HepG2 (cell line): ENCODE measurements at regions not wholly inside any gene's neighbourhood (a gene's known extent, or its start where the extent isn't known, plus 50 kb on each side); places are given as distances from the start of the nearest gene placed in this dataset.
"Not testable (repeated sequence)": the region's sequence is repeated elsewhere in the genome, so short reads cannot be mapped to it uniquely, and the experiment has no call there.

ENCODE experiments used
- ATAC-seq: fragments of 200-7000 bp; cut with Tn5 transposase; 3 replicates; pipeline ENCODE4 v1.9.1; 2020; ENCODE audit warnings: mild to moderate bottlenecking, moderate library complexity
- BruUV-seq: library from RNA; stranded (reverse); fragments of 400-500 nt; replicated peaks from 2 replicates; lab custom pipeline; 2021; lab: Mats Ljungman, UMichigan
- CTCF ChIA-PET: fragments of 300-600 bp; formaldehyde crosslinking; extraction: SDS; loops from one replicate; lab custom pipeline; 2021; ENCODE audit warnings: low total read pairs, inconsistent platforms, low intra/inter-chr PET ratio; lab: Yijun Ruan, JAX
- POLR2A ChIA-PET: fragments of 350-600 bp; sonication (Branson Sonifier 250); formaldehyde crosslinking; loops from one replicate; lab custom pipeline; 2020; ENCODE audit warnings: antibody characterized with exemption, inconsistent platforms; lab: Yijun Ruan, JAX
- DNase-seq: peaks from one replicate; pipeline ENCODE4 v3.0.0-alpha.2; 2015; ENCODE audit warnings: low spot score
- FAIRE-seq: peaks from 3 replicates; lab custom pipeline; 2011; peaks lifted over from hg19 to GRCh38; lab: Jason Lieb, UNC
- H2AFZ ChIP-seq: one replicate; pipeline ENCODE4 v1.6.1; 2011; ENCODE audit warnings: low read length, inconsistent platforms
- H3K27ac ChIP-seq: fragments of 300-600 bp; 3 replicates; pipeline ENCODE4 v1.8.0; 2011; ENCODE audit warnings: mixed run types, mild to moderate bottlenecking, mixed read lengths, low read length, inconsistent platforms; ENCODE audit not compliant: insufficient read depth; ENCODE audit errors: extremely low read length
- H3K27me3 ChIP-seq, 2 experiments: fragments of 200-600 bp in 1 of 2; 2 replicates in 1 of 2; 3 replicates in 1 of 2; pipeline versions ENCODE4 v1.6.0 to v1.8.0; 2011; ENCODE audit warnings: low read length in 2 of 2, mild to moderate bottlenecking in 2 of 2, moderate library complexity in 2 of 2, inconsistent platforms in 1 of 2; ENCODE audit not compliant: insufficient read depth in 2 of 2, control insufficient read depth in 1 of 2
- H3K36me3 ChIP-seq, 2 experiments: fragments of 200-600 bp in 1 of 2; replicated peaks in 1 of 2; 2 replicates in 1 of 2; 3 replicates in 1 of 2; pipeline versions ENCODE4 v1.5.1 to v1.8.0; 2011; ENCODE audit warnings: low read length in 2 of 2, inconsistent platforms in 1 of 2; ENCODE audit not compliant: insufficient read depth in 2 of 2, control insufficient read depth in 1 of 2
- H3K4me1 ChIP-seq: 2 replicates; pipeline ENCODE4 v1.5.1; 2012; ENCODE audit warnings: low read length, inconsistent platforms; ENCODE audit not compliant: insufficient read depth
- H3K4me2 ChIP-seq: 2 replicates; pipeline ENCODE4 v1.6.0; 2011; ENCODE audit warnings: low read depth, low read length, inconsistent platforms
- H3K4me3 ChIP-seq, 3 experiments: fragments of 200-600 bp in 1 of 3; sonication (generic), shearing (Covaris generic) in 1 of 3; replicated peaks in 1 of 3; 2 replicates each; pipeline ENCODE4 v1.5.1; 2011 to 2016; ENCODE audit warnings: low read length in 3 of 3, inconsistent platforms in 2 of 3, low read depth in 2 of 3, mild to moderate bottlenecking in 2 of 3, control low read depth in 1 of 3, mixed read lengths in 1 of 3; ENCODE audit not compliant: insufficient read depth in 1 of 3
- H3K79me2 ChIP-seq: one replicate; pipeline ENCODE4 v1.6.1; 2011; ENCODE audit warnings: low read length, inconsistent platforms; ENCODE audit not compliant: insufficient read depth
- H3K9ac ChIP-seq: 2 replicates; pipeline ENCODE4 v1.6.0; 2011; ENCODE audit warnings: mild to moderate bottlenecking, low read depth, low read length, inconsistent platforms; ENCODE audit not compliant: insufficient read depth
- H3K9me3 ChIP-seq: 2 replicates; pipeline ENCODE4 v1.5.1; 2012; ENCODE audit warnings: mild to moderate bottlenecking, low read length
- H4K20me1 ChIP-seq: 2 replicates; pipeline ENCODE4 v1.6.0; 2011; ENCODE audit warnings: inconsistent platforms, mild to moderate bottlenecking, low read length, moderate library complexity; ENCODE audit not compliant: insufficient read depth
- MTF2 ChIP-seq: sonication (generic); formaldehyde crosslinking; IDR thresholded peaks from 2 replicates; pipeline ENCODE4 v1.5.0; 2020; ENCODE audit warnings: missing genetic modification reagents, borderline replicate concordance
- NFE2L2 ChIP-seq: fragments of 150-350 bp; IDR thresholded peaks from 2 replicates; pipeline ENCODE4 v1.6.1; 2014; ENCODE audit warnings: low read length
- PRPF4 ChIP-seq: fragments of 200-400 bp; formaldehyde crosslinking; IDR thresholded peaks from 2 replicates; pipeline ENCODE4 v1.6.1; 2016; ENCODE audit warnings: low read length, low read depth; ENCODE audit not compliant: poor library complexity, severe bottlenecking
- ZNF33B ChIP-seq: sonication (generic); formaldehyde crosslinking; IDR thresholded peaks from 2 replicates; pipeline ENCODE4 v1.5.1; 2020; ENCODE audit warnings: mild to moderate bottlenecking, missing genetic modification reagents
- ZNF567 ChIP-seq: sonication (generic); formaldehyde crosslinking; IDR thresholded peaks from 2 replicates; pipeline ENCODE4 v1.8.1; 2023; ENCODE audit warnings: mild to moderate bottlenecking, missing genetic modification reagents, borderline replicate concordance
- WGBS: methylation state at CpG from one replicate; pipeline ENCODE4 v1.1.6; 2017; ENCODE audit warnings: low lambda C conversion rate; 5-methylcytosine and 5-hydroxymethylcytosine counted together
- in situ Hi-C: cut with HindIII; loops from 2 replicates; pipeline ENCODE4 v1.10.0; 2017; ENCODE audit warnings: low pct_unique_long_range_greater_than_20kb; ENCODE audit not compliant: extremely low pct_ligation_motif_present
- intact Hi-C: fragments of 100-400 bp; cut with micrococcal nuclease; formaldehyde crosslinking; loops from one replicate; pipeline ENCODE4 v1.10.0; 2022; ENCODE audit not compliant: unreplicated experiment
- TF ChIP-seq, protein P1 (sequence below): fragments of 450-650 bp; IDR thresholded peaks from 2 replicates; pipeline ENCODE4 v1.6.1; 2017

DNA sequence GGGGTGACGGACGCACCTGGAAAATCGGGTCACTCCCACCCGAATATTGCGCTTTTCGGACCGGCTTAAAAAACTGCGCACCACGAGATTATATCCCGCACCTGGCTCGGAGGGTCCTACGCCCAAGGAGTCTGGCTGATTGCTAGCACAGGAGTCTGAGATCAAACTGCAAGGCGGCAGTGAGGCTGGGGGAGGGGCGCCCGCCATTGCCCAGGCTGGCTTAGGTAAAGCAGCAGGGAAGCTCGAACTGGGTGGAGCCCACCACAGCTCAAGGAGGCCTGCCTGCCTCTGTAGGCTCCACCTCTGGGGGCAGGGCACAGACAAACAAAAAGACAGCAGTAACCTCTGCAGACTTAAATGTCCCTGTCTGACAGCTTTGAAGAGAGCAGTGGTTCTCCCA is 1760.6 kb upstream of the CDH9 start:
- H2AFZ ChIP-seq, DNase-seq, POLR2A ChIA-PET, H3K27ac ChIP-seq, H3K4me1 ChIP-seq, H3K9ac ChIP-seq, H3K4me3 ChIP-seq, H3K4me2 ChIP-seq, H3K27me3 ChIP-seq, H3K9me3 ChIP-seq, intact Hi-C loops, CTCF ChIA-PET, in situ Hi-C loops, H3K36me3 ChIP-seq, H3K79me2 ChIP-seq, FAIRE-seq, ATAC-seq, BruUV-seq, H4K20me1 ChIP-seq: not testable (repeated sequence)
- 72% methylated on average over 5 of the region's 16 CpGs for WGBS

DNA sequence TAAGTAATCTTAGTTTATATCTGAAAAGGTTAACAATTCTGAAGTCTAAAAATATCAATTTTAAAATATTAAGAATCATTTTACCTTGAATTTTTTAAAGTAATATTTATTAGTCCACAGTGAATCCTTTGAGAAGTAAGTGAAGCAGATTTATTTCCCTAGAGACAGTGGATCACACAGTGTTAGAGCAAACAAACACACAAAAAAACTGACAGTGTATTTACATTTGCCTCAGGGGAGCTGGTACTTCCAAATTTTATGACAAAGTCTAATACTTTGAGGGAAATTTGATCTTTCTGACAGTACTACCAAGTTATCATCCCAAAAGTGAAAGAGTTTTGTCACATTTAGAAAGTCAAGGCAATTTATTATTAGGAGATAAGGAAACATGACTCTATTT is 1750.6 kb upstream of the CDH9 start:
- POLR2A ChIA-PET = no interaction called here
- FAIRE-seq (no peak), ATAC-seq (no peak), DNase-seq (no peak)
- no peak overlapping the region for H3K4me3 ChIP-seq
- no TSS peak for BruUV-seq
- H4K20me1 ChIP-seq = no peaks in the 10 kb centered on the region
- no peak overlapping the region for H3K9ac ChIP-seq
- no peaks in the 10 kb centered on the region for H3K36me3 ChIP-seq
- CTCF ChIA-PET = no interaction called here
- H3K4me1 ChIP-seq = no peaks in the 10 kb centered on the region
- no peaks in the 10 kb centered on the region for H3K79me2 ChIP-seq
- no peaks in the 10 kb centered on the region for H3K27me3 ChIP-seq
- in situ Hi-C loops = no loop called here
- no peak overlapping the region for H2AFZ ChIP-seq
- TF ChIP-seq, protein P1, sequence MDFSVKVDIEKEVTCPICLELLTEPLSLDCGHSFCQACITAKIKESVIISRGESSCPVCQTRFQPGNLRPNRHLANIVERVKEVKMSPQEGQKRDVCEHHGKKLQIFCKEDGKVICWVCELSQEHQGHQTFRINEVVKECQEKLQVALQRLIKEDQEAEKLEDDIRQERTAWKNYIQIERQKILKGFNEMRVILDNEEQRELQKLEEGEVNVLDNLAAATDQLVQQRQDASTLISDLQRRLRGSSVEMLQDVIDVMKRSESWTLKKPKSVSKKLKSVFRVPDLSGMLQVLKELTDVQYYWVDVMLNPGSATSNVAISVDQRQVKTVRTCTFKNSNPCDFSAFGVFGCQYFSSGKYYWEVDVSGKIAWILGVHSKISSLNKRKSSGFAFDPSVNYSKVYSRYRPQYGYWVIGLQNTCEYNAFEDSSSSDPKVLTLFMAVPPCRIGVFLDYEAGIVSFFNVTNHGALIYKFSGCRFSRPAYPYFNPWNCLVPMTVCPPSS = no peak
- TF ChIP-seq ZNF567 (CRISPR knock-in tag) (no peak), ZNF33B (CRISPR knock-in tag) (no peak), PRPF4 (no peak), NFE2L2 (no peak), MTF2 (CRISPR knock-in tag) (no peak)
- no peak overlapping the region for H3K4me2 ChIP-seq
- intact Hi-C loops = no loop called here
- no peak overlapping the region for H3K27ac ChIP-seq
- no peaks in the 10 kb centered on the region for H3K9me3 ChIP-seq
